HepG2 (cell line): ENCODE measurements at regions not wholly inside any gene's neighbourhood (a gene's known extent, or its start where the extent isn't known, plus 50 kb on each side); places are given as distances from the start of the nearest gene placed in this dataset.

Source experiments
- PHF21A ChIP-seq: sonication (generic); formaldehyde crosslinking; IDR thresholded peaks from 2 replicates; pipeline ENCODE4 v1.5.0; 2020; ENCODE audit warnings: mild to moderate bottlenecking, missing genetic modification reagents
- ZNF234 ChIP-seq: sonication (generic); formaldehyde crosslinking; conservative IDR thresholded peaks from 2 replicates; pipeline ENCODE4 v1.5.1; 2020; ENCODE audit warnings: mild to moderate bottlenecking, missing genetic modification reagents
- ZNF292 ChIP-seq: sonication (generic); formaldehyde crosslinking; IDR thresholded peaks from 2 replicates; pipeline ENCODE4 v1.8.1; 2022; ENCODE audit warnings: mild to moderate bottlenecking, low read depth, missing genetic modification reagents, borderline replicate concordance
- ZNF766 ChIP-seq: sonication (generic); formaldehyde crosslinking; IDR thresholded peaks from 2 replicates; pipeline ENCODE4 v1.5.0; 2020; ENCODE audit warnings: missing genetic modification reagents, borderline replicate concordance
- TF ChIP-seq, protein P1 (sequence below): sonication (generic); formaldehyde crosslinking; IDR thresholded peaks from 2 replicates; pipeline ENCODE4 v1.5.0; 2020; ENCODE audit warnings: mild to moderate bottlenecking, missing genetic modification reagents, borderline replicate concordance
- TF ChIP-seq, protein P2 (sequence below): IDR thresholded peaks from 2 replicates; pipeline ENCODE4 v1.6.1; 2016; ENCODE audit warnings: low read depth

DNA sequence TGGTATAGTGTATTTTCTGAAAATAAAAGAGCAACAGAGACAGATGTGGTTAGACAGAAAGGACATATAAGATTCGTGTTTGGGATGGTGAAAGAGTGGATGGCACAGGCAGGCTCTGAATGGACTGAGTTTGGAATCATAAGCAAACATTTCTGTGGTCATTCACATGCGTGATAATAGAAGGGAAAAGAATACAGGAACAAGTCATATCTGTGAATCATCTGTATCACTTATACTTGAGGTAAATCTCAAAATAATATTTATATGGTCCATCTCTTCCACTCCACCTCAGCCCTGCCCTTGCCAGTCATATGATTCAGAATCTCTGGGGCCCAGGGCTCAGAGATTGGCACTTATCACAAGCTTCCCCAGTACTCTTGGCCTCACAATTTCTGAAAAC, 535.1 kb downstream of the BCKDHB start (continued):
- TF ChIP-seq, protein P1, sequence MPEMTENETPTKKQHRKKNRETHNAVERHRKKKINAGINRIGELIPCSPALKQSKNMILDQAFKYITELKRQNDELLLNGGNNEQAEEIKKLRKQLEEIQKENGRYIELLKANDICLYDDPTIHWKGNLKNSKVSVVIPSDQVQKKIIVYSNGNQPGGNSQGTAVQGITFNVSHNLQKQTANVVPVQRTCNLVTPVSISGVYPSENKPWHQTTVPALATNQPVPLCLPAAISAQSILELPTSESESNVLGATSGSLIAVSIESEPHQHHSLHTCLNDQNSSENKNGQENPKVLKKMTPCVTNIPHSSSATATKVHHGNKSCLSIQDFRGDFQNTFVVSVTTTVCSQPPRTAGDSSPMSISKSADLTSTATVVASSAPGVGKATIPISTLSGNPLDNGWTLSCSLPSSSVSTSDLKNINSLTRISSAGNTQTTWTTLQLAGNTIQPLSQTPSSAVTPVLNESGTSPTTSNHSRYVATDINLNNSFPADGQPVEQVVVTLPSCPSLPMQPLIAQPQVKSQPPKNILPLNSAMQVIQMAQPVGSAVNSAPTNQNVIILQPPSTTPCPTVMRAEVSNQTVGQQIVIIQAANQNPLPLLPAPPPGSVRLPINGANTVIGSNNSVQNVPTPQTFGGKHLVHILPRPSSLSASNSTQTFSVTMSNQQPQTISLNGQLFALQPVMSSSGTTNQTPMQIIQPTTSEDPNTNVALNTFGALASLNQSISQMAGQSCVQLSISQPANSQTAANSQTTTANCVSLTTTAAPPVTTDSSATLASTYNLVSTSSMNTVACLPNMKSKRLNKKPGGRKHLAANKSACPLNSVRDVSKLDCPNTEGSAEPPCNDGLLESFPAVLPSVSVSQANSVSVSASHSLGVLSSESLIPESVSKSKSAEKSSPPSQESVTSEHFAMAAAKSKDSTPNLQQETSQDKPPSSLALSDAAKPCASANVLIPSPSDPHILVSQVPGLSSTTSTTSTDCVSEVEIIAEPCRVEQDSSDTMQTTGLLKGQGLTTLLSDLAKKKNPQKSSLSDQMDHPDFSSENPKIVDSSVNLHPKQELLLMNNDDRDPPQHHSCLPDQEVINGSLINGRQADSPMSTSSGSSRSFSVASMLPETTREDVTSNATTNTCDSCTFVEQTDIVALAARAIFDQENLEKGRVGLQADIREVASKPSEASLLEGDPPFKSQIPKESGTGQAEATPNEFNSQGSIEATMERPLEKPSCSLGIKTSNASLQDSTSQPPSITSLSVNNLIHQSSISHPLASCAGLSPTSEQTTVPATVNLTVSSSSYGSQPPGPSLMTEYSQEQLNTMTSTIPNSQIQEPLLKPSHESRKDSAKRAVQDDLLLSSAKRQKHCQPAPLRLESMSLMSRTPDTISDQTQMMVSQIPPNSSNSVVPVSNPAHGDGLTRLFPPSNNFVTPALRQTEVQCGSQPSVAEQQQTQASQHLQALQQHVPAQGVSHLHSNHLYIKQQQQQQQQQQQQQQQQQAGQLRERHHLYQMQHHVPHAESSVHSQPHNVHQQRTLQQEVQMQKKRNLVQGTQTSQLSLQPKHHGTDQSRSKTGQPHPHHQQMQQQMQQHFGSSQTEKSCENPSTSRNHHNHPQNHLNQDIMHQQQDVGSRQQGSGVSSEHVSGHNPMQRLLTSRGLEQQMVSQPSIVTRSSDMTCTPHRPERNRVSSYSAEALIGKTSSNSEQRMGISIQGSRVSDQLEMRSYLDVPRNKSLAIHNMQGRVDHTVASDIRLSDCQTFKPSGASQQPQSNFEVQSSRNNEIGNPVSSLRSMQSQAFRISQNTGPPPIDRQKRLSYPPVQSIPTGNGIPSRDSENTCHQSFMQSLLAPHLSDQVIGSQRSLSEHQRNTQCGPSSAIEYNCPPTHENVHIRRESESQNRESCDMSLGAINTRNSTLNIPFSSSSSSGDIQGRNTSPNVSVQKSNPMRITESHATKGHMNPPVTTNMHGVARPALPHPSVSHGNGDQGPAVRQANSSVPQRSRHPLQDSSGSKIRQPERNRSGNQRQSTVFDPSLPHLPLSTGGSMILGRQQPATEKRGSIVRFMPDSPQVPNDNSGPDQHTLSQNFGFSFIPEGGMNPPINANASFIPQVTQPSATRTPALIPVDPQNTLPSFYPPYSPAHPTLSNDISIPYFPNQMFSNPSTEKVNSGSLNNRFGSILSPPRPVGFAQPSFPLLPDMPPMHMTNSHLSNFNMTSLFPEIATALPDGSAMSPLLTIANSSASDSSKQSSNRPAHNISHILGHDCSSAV (CRISPR knock-in tag): no peak
- TF ChIP-seq ZNF292 (CRISPR knock-in tag) (no peak), ZNF234 (no peak), ZNF766 (CRISPR knock-in tag) (no peak), PHF21A (CRISPR knock-in tag) (no peak)
- TF ChIP-seq, protein P2, sequence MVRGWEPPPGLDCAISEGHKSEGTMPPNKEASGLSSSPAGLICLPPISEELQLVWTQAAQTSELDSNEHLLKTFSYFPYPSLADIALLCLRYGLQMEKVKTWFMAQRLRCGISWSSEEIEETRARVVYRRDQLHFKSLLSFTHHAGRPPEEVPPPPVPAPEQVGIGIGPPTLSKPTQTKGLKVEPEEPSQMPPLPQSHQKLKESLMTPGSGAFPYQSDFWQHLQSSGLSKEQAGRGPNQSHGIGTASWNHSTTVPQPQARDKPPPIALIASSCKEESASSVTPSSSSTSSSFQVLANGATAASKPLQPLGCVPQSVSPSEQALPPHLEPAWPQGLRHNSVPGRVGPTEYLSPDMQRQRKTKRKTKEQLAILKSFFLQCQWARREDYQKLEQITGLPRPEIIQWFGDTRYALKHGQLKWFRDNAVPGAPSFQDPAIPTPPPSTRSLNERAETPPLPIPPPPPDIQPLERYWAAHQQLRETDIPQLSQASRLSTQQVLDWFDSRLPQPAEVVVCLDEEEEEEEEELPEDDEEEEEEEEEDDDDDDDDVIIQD: no peak
- TF ChIP-seq, all 625 proteins: peak for 0
